Right ventricle myocardium inferior (tissue), 1 donor: ENCODE measurements at regions not wholly inside any gene's neighbourhood (a gene's known extent, or its start where the extent isn't known, plus 50 kb on each side); places are given as distances from the start of the nearest gene placed in this dataset.
A peak's percentile ranks its signal among the peaks of the same experiment; 100 is the strongest.

Experiments
- ATAC-seq: fragments of 200-7000 bp; cut with Tn5 transposase; one replicate; pipeline ENCODE4 v1.9.1; 2020; ENCODE audit warnings: mild to moderate bottlenecking, moderate library complexity
- DNase-seq: peaks from one replicate; pipeline ENCODE4 v3.0.0; 2021; ENCODE audit errors: missing footprints
- intact Hi-C: fragments of 100-400 bp; cut with DNase I; formaldehyde crosslinking; loops from one replicate; pipeline ENCODE4 v1.11.0; 2022
- donor health status: DM: no; HTN: yes; CAD: no; lungs with severe emphysema.

- ATAC-seq (no peak), DNase-seq (no peak)
- intact Hi-C loops = no loop called here
These were observed 266.2 kb downstream of the NPHP4 start for GRCh38 chr1:5725855-5726585.

- intact Hi-C loops = no loop called here
- DNase-seq (peak; percentile 53), ATAC-seq (peak; percentile 54)
These were observed 266.8 kb downstream of the NPHP4 start for GRCh38 chr1:5725406-5725805.

- DNase-seq (peak; percentile 33), ATAC-seq (peak; percentile 68)
- intact Hi-C loops = no loop called here
These were observed 267.4 kb downstream of the NPHP4 start for GRCh38 chr1:5724847-5725246.

DNA sequence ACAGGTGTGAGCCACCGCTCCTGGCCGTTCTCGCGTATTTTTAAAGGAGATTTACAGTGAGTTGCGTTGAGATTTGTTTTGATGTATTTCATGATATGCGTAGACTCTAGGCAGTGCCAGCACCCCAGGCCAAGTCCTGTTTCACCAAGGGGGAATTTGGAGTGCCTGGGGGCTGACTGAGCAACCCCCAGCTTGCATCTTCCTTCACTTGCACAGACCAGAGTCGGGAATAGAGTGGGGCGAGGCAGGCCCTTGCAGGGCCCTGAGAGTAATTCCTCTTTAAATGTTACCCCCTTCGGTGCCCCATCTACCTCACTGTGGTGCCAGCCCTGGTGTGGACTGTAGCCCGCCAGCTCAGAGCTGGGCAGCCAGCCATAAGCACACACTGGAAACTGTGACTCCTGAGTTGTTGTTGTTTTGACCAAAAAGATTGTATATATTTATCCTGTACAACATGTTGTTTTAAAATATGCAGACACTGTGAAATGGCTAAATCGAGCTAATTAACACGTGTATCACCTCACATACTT, 269.5 kb downstream of the NPHP4 start:
- intact Hi-C loops = no loop called here
- ATAC-seq (no peak), DNase-seq (peak; percentile 53)

- no peak for DNase-seq
- intact Hi-C loops = no loop called here
- no peak for ATAC-seq
These were observed 270.5 kb downstream of the NPHP4 start for GRCh38 chr1:5721634-5722215.

DNA sequence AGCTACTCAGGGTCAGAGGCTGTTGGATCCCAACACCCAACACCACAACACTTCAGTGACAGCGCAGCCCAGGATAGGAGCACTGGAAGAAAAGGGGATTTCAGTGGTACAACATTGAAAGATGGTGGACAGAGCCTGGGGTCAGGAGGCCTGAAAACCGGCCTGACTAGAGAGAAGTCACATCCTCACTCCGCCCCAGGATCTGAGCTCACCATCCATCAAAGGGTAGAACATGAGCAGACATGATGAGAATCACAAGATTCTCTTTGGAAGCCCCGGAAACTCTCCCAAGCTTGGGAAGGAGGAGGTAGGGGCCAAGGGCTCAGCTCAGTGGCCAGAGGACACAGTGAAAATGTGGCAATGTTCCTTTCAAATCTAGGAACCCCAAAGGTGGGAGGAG, 271.3 kb downstream of the NPHP4 start:
- no peak for DNase-seq
- ATAC-seq = no peak
- intact Hi-C loops = no loop called here

GRCh38 chr1:5720484-5720883, 271.7 kb downstream of the NPHP4 start:
- DNase-seq (peak; percentile 37), ATAC-seq (no peak)
- intact Hi-C loops = no loop called here

- intact Hi-C loops = no loop called here
- DNase-seq = peak; percentile 45
- ATAC-seq = no peak
These were observed 272.2 kb downstream of the NPHP4 start for GRCh38 chr1:5720045-5720444.

DNA sequence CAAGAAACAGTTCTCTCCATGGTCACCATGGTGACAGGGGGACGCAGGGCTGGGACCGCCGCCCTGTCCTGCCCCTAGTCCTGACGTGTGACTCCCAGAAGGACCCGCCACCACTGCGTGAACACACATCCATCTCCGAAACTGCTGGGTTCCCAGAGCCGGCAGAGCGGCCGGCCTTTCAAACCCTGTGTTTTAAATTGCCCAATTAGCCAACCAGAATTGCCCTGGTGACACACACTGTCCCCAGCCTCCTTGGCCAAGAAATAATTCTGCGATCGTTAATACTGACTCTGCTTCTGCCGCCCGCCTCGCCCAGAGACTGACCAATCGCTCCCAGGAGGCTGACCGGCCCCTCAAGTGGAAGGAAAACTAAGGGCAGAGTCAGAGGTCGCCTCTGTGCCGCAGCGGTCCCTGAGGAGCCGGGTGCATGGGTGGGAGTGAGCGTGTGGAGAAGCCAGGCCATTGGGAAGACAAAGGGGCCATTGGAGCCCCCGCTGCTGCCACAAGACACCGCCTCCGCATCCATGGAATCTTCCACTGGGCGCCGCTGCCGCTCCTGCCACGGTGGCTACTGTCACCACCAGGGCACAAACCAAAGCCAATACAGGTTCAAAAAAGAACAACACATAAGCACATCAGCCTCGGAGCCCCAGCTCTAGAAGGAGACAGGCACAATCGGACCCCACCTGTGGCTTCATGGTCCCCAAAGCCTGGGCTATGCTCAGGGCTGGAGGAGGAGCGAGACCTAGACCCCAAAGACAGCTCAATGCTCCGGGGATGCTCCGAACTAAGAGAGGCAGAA, 273.2 kb downstream of the NPHP4 start:
- peak; percentile 39 for DNase-seq
- ATAC-seq = no peak
- intact Hi-C loops = no loop called here

DNA sequence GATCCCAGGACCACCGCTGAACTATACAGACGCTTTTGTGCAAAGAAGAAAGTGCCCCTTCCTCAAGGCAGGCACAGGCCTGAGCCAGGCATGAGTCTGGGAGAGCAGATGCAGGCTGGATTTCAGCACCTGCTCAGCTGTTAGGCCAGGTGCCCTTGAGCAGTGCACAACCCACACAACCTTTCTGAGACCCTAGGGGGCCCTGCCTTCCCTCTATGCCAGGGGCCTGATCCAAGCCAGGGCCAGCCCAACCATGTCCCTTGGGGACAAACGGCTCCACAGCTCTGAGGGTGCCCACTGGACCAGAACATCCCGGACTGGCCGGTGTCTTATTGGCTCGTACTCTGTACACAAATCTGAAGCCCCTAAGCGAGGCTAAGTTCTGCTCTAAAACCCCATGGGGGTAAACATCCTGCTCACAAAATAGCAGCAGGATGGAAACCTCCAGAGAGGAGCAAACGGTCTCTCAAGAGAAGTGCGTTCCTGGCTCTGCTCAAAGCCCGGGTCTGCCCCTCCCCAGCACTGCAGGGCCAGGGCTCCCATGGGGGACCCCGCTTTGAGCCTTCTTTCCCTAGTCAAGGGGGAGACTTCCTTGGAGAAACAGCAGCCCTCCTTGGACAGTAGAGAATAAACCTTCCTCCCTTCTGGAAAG, 275.1 kb downstream of the NPHP4 start:
- ATAC-seq = no peak
- no peak for DNase-seq
- intact Hi-C loops = no loop called here

DNA sequence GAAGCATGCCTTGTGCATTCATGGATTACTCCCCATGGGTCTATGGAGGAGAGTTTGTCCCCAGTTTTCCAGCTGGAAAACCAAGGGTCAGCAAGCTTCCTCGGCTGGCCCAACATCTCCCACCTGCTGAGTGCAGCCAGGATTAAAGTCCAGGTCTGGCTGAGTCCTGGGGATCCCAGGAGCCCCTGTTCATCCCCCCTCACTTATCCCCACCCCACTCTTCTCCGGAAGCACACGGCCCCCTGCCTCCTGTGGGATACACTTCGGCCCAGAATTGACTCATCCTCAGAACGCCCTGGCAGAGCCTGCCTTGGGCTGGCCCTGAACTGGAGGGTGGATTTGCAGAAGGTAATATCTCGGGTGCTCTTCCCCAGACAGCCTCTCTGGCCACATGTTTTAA, 276.1 kb downstream of the NPHP4 start:
- ATAC-seq = no peak
- no peak for DNase-seq
- intact Hi-C loops = no loop called here

DNA sequence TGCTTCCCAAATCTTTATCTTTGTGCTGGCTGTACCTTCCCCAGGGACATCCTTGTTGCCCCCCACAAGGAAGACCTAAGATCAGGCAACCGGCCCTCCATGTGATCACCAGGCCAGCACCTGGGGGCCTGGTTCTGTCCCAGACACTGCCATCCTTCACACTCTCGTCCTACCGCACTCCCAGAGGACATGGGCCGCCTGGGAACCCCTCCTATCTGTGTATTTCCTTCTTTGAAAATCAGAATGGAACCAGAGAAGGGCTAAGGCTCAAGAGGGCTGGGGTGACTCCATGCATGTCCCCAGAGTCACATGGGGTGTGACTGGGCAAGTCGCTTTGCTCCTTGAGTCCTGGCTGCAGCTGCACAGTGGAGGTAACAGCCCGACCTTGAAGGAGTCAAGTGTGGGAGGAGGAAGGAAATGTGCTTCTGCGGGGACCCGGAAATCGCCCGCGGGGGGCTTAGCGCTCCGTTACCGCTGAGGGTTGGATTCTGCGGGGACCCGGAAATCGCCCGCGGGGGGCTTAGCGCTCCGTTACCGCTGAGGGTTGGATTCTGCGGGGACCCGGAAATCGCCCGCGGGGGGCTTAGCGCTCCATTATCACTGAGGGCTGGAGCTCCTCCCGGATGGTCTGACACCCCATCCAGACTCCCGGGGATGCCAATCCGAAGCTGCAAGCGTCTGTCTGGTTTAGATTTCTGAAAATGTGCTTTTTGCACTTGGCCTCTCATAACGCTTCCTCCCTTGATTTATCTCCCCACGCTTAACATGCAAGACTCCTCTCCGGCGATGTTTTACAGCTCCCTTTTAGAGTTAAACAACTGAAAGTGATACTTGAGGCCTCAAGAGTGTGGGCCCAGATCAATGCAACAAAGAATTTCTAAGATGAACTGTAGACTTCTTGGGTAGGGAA, 278.9 kb downstream of the NPHP4 start:
- no peak for DNase-seq
- ATAC-seq = no peak
- intact Hi-C loops = no loop called here

DNA sequence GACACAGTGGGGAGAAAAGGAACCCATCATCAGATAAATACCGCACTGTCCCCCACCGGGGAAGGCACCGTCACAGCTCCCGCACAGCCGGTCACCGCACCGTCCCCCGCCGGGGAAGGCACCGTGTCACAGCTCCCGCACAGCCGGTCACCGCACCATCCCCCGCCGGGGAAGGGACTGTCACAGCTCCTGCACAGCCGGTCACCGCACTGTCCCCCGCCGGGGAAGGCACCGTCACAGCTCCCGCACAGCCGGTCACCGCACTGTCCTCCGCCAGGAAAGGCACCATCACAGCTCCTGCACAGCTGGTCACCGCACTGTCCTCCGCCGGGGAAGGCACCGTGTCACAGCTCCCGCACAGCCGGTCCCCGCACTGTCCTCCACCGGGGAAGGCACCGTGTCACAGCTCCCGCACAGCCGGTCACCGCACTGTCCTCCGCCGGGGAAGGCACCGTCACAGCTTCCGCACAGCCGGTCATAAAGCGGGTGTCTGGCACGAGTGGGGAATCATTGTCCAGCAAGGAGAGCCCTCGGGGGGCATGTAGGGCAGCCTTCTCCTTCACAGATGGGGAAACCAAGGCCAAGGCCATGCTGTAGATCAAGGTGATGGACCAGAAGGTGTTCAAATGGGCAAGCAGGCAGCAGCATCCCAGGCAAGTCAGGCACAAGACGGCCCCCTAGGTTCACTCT, 280.1 kb downstream of the NPHP4 start:
- no peak for ATAC-seq
- DNase-seq = no peak
- intact Hi-C loops = no loop called here

- intact Hi-C loops = no loop called here
- DNase-seq (no peak), ATAC-seq (no peak)
These were observed 281.1 kb downstream of the NPHP4 start for GRCh38 chr1:5711079-5711478.

DNA sequence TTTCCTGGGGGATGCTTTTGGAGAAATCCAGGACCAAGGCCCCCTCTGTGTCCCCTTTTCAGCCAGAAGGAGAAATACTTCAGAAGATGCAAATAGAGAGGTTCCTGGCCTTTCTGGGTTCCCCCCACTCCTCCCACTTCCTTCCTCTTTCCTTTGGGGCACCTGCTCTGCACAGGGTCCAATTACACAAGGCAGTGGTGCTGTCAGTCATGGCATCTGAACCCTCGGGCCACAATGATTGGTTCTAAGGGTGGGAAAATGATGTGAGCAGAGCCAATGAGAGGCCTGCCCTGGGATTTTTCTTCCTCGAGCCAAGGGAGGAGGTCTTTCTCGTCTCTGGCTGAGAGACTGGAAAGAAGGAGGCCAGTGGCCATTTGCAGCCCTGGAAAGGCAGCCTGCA, 282.2 kb downstream of the NPHP4 start:
- intact Hi-C loops = no loop called here
- no peak for DNase-seq
- ATAC-seq = no peak

- intact Hi-C loops = no loop called here
- ATAC-seq (no peak), DNase-seq (no peak)
These were observed 282.7 kb downstream of the NPHP4 start for GRCh38 chr1:5709461-5709975.

DNA sequence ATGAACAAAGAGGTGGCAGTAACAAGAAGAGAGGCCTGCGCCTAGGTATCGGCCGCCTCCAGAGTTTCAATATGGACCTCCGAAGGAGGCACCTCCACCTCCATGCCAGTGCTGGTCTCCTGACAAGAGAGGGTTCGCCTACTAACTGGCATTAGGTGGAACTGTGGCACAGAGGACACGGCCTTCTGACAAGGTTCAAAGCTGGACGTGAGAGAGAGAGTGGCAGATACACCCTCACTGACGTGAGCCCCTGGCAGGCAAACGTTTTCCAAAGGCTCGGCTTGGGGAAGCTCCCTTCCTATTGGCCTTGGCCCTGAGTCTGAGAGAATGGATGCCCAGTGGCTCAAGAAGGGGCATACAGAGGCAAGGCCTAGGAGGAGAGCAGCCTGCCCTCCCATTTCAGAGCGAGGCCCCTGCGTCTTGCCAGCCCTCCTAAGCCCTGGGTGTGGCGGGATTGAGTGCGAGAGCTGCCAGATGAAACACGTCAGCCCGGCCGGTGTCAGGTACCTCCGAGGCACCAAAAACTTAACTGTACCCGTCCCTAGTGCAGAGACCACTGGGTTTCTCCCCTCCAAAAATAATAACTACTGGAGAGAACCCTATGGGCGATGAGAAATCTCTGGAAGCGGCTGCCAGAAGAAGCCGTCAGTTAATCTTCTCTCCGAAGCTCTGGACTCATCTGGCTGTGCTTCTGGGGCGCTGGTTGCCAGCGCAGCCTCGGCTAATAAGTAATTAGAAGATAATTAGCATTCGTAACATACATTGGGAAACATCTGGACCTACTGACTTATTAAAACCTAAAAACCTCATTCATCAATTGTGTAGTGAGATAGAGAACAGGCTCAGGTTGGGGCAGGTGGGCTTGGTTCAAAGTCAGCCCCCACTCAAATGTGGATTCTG, 283.6 kb downstream of the NPHP4 start:
- ATAC-seq (no peak), DNase-seq (no peak)
- intact Hi-C loops = no loop called here
